ENCODE measurements at regions not wholly inside any gene's neighbourhood (a gene's known extent, or its start where the extent isn't known, plus 50 kb on each side); places are given as distances from the start of the nearest gene placed in this dataset.
"Not testable (repeated sequence)": the region's sequence is repeated elsewhere in the genome, so short reads cannot be mapped to it uniquely, and the experiment has no call there.

GRCh38 chr9:82883436-82883835, 179.5 kb downstream of the RASEF start:
- Histone ChIP-seq H2AFZ (ENCODE audit: low read length) (no peak overlapping the region), H3K9ac (ENCODE audit: insufficient read depth, low read length) (no peak overlapping the region), H3K9me3 (ENCODE audit: control insufficient read depth, insufficient read depth, low read depth, low read length) (no peaks in the 10 kb centered on the region), H3K36me3 (ENCODE audit: control insufficient read depth, insufficient read depth, low read length) (no peaks in the 10 kb centered on the region), H3K79me2 (ENCODE audit: control insufficient read depth, insufficient read depth, low read length) (no peaks in the 10 kb centered on the region), H3K4me3 (replicated peaks in 1 of 4; ENCODE audit: control extremely low read depth in 1 of 4, insufficient read depth in 1 of 4, low read depth in 3 of 4, low read length in 4 of 4) (no peak overlapping the region), H3K27me3 (ENCODE audit: control insufficient read depth, insufficient read depth, low read length) (no peaks in the 10 kb centered on the region), H3K4me2 (ENCODE audit: extremely low read depth, insufficient read depth, low read length) (no peak overlapping the region), H4K20me1 (ENCODE audit: control insufficient read depth, extremely low read depth, insufficient read depth, low read length) (no peaks in the 10 kb centered on the region), H3K4me1 (ENCODE audit: control insufficient read depth, extremely low read depth, insufficient read depth, low read length) (no peaks in the 10 kb centered on the region), H3K27ac (ENCODE audit: insufficient read depth, low read length) (no peak overlapping the region)
- no peak for DNase-seq (ENCODE audit: low read depth in 2 of 2)
- TF ChIP-seq EZH2 (IDR thresholded peaks at IDR 0.05; ENCODE audit: low read length, missing control alignments) (no peak), CTCF (conservative IDR thresholded peaks at IDR 0.05 in 1 of 2, IDR thresholded peaks at IDR 0.05 in 1 of 2; ENCODE audit: low read depth in 1 of 2, low read length in 2 of 2) (no peak)

GRCh38 chr9:82883974-82884373, 179.0 kb downstream of the RASEF start:
- not testable (repeated sequence) for H3K9me3 ChIP-seq (ENCODE audit: control insufficient read depth, insufficient read depth, low read depth, low read length); H3K36me3 ChIP-seq (ENCODE audit: control insufficient read depth, insufficient read depth, low read length); H4K20me1 ChIP-seq (ENCODE audit: control insufficient read depth, extremely low read depth, insufficient read depth, low read length); H3K4me1 ChIP-seq (ENCODE audit: control insufficient read depth, extremely low read depth, insufficient read depth, low read length); DNase-seq (ENCODE audit: low read depth in 2 of 2); H3K4me2 ChIP-seq (ENCODE audit: extremely low read depth, insufficient read depth, low read length); H3K79me2 ChIP-seq (ENCODE audit: control insufficient read depth, insufficient read depth, low read length); H3K27me3 ChIP-seq (ENCODE audit: control insufficient read depth, insufficient read depth, low read length); H3K9ac ChIP-seq (ENCODE audit: insufficient read depth, low read length); H3K4me3 ChIP-seq (replicated peaks in 1 of 4; ENCODE audit: control extremely low read depth in 1 of 4, insufficient read depth in 1 of 4, low read depth in 3 of 4, low read length in 4 of 4); H3K27ac ChIP-seq (ENCODE audit: insufficient read depth, low read length); H2AFZ ChIP-seq (ENCODE audit: low read length)

- Histone ChIP-seq H3K9me3 (ENCODE audit: control insufficient read depth, insufficient read depth, low read depth, low read length) (no peaks in the 10 kb centered on the region), H4K20me1 (ENCODE audit: control insufficient read depth, extremely low read depth, insufficient read depth, low read length) (no peaks in the 10 kb centered on the region), H3K79me2 (ENCODE audit: control insufficient read depth, insufficient read depth, low read length) (no peaks in the 10 kb centered on the region), H3K4me1 (ENCODE audit: control insufficient read depth, extremely low read depth, insufficient read depth, low read length) (no peaks in the 10 kb centered on the region), H3K36me3 (ENCODE audit: control insufficient read depth, insufficient read depth, low read length) (no peaks in the 10 kb centered on the region), H3K4me3 (replicated peaks in 1 of 4; ENCODE audit: control extremely low read depth in 1 of 4, insufficient read depth in 1 of 4, low read depth in 3 of 4, low read length in 4 of 4) (no peak overlapping the region), H3K27me3 (ENCODE audit: control insufficient read depth, insufficient read depth, low read length) (no peaks in the 10 kb centered on the region), H3K4me2 (ENCODE audit: extremely low read depth, insufficient read depth, low read length) (no peak overlapping the region), H3K27ac (ENCODE audit: insufficient read depth, low read length) (no peak overlapping the region), H3K9ac (ENCODE audit: insufficient read depth, low read length) (no peak overlapping the region), H2AFZ (ENCODE audit: low read length) (no peak overlapping the region)
- TF ChIP-seq EZH2 (IDR thresholded peaks at IDR 0.05; ENCODE audit: low read length, missing control alignments), result no peak
- no peak for TF ChIP-seq CTCF (conservative IDR thresholded peaks at IDR 0.05 in 1 of 2, IDR thresholded peaks at IDR 0.05 in 1 of 2; ENCODE audit: low read depth in 1 of 2, low read length in 2 of 2)
- no peak for DNase-seq (ENCODE audit: low read depth in 2 of 2)
Observed at GRCh38 chr9:82890401-82890800, 172.5 kb downstream of the RASEF start.
